SK-N-SH (cell line): ENCODE measurements at regions not wholly inside any gene's neighbourhood (a gene's known extent, or its start where the extent isn't known, plus 50 kb on each side); places are given as distances from the start of the nearest gene placed in this dataset.

Experiments
- CTCF ChIA-PET: fragments of 300-600, 350-600 bp; formaldehyde crosslinking; extraction: SDS; loops from one replicate; lab custom pipeline; 2021; lab: Yijun Ruan, JAX
- POLR2A ChIA-PET: fragments of 350-600 bp; sonication (Branson Sonifier 250); formaldehyde crosslinking; extraction: SDS; loops from one replicate; lab custom pipeline; 2020; ENCODE audit warnings: antibody characterized with exemption, inconsistent platforms; lab: Yijun Ruan, JAX
- DNase-seq: peaks from one replicate; pipeline ENCODE4 v3.0.0; 2012
- H2AFZ ChIP-seq: fragments of 200-600 bp; sonication (generic); 2 replicates; pipeline ENCODE4 v1.8.1; 2016; ENCODE audit warnings: antibody characterized with exemption, mild to moderate bottlenecking, low read depth
- H3F3A ChIP-seq: fragments of 200-600 bp; sonication (generic); replicated peaks from 2 replicates; pipeline ENCODE3; 2016; ENCODE audit warnings: antibody characterized with exemption, mild to moderate bottlenecking; ENCODE audit not compliant: insufficient read depth
- H3K27ac ChIP-seq, 2 experiments: fragments of 200-500 bp in 1 of 2; fragments of 200-600 bp in 1 of 2; sonication (Bioruptor generic) in 1 of 2; sonication (generic), shearing (Covaris generic) in 1 of 2; 2 replicates each; pipeline versions ENCODE4 v1.5.1 to v1.6.1; 2014 to 2016; ENCODE audit warnings: low read depth in 2 of 2, inconsistent platforms in 1 of 2, low read length in 1 of 2, mild to moderate bottlenecking in 1 of 2, mixed read lengths in 1 of 2
- H3K27me3 ChIP-seq: fragments of 200-600 bp; sonication (generic), shearing (Covaris generic); 2 replicates; pipeline ENCODE4 v1.6.1; 2016; ENCODE audit warnings: mixed run types; ENCODE audit not compliant: insufficient read depth
- H3K36me3 ChIP-seq, 2 experiments: fragments of 200-500 bp in 1 of 2; fragments of 200-600 bp in 1 of 2; sonication (Bioruptor generic) in 1 of 2; sonication (generic) in 1 of 2; replicated peaks in 1 of 2; 2 replicates each; pipeline versions ENCODE3 to v1.5.1; 2014 to 2016; ENCODE audit warnings: low read length in 1 of 2, mild to moderate bottlenecking in 1 of 2; ENCODE audit not compliant: insufficient read depth in 2 of 2, control insufficient read depth in 1 of 2
- H3K4me1 ChIP-seq, 2 experiments: fragments of 200-500 bp in 1 of 2; fragments of 200-600 bp in 1 of 2; sonication (Bioruptor generic) in 1 of 2; sonication (generic), shearing (Covaris generic) in 1 of 2; 2 replicates each; pipeline versions ENCODE4 v1.5.1 to v1.6.1; 2014 to 2016; ENCODE audit warnings: low read depth in 1 of 2, low read length in 1 of 2, mixed run types in 1 of 2; ENCODE audit not compliant: insufficient read depth in 2 of 2, control insufficient read depth in 1 of 2
- H3K4me2 ChIP-seq: fragments of 200-600 bp; sonication (generic), shearing (Covaris generic); 2 replicates; pipeline ENCODE4 v1.6.1; 2017; ENCODE audit warnings: mixed run types
- H3K4me3 ChIP-seq, 2 experiments: fragments of 200-500 bp in 1 of 2; fragments of 200-600 bp in 1 of 2; sonication (Bioruptor generic) in 1 of 2; sonication (generic), shearing (Covaris generic) in 1 of 2; 2 replicates each; pipeline versions ENCODE4 v1.5.1 to v1.8.1; 2014 to 2016; ENCODE audit warnings: low read depth in 2 of 2, inconsistent platforms in 1 of 2, low read length in 1 of 2, mild to moderate bottlenecking in 1 of 2, mixed read lengths in 1 of 2, moderate library complexity in 1 of 2
- H3K79me2 ChIP-seq: fragments of 200-600 bp; sonication (generic); 2 replicates; pipeline ENCODE4 v1.8.1; 2017; ENCODE audit warnings: mild to moderate bottlenecking; ENCODE audit not compliant: insufficient read depth
- H3K9ac ChIP-seq: fragments of 200-600 bp; sonication (generic); 2 replicates; pipeline ENCODE4 v1.6.1; 2017; ENCODE audit warnings: mixed run types
- H3K9me2 ChIP-seq: fragments of 200-600 bp; sonication (generic); 2 replicates; pipeline ENCODE4 v1.6.1; 2017; ENCODE audit warnings: mixed run types
- H3K9me3 ChIP-seq: fragments of 200-600 bp; sonication (generic); 2 replicates; pipeline ENCODE4 v1.6.1; 2017; ENCODE audit warnings: mixed run types, mild to moderate bottlenecking, moderate library complexity
- H4K20me1 ChIP-seq: fragments of 200-600 bp; sonication (generic); 2 replicates; pipeline ENCODE4 v1.6.1; 2017; ENCODE audit warnings: mild to moderate bottlenecking, mixed run types; ENCODE audit not compliant: insufficient read depth
- CHD2 ChIP-seq: fragments of 150-350 bp; IDR thresholded peaks from 2 replicates; pipeline ENCODE4 v1.6.1; 2018; ENCODE audit warnings: low read length; ENCODE audit not compliant: partially characterized antibody
- FOSL2 ChIP-seq: IDR thresholded peaks from 2 replicates; pipeline ENCODE4 v1.4.0; 2012; ENCODE audit warnings: low read depth, mild to moderate bottlenecking, moderate library complexity, borderline replicate concordance
- GATA2 ChIP-seq: sonication (generic); formaldehyde crosslinking; IDR thresholded peaks from 2 replicates; pipeline ENCODE4 v1.5.0; 2020; ENCODE audit warnings: mild to moderate bottlenecking, missing genetic modification reagents
- NRF1 ChIP-seq: IDR thresholded peaks from 2 replicates; pipeline ENCODE4 v1.6.1; 2012; ENCODE audit warnings: low read depth, mild to moderate bottlenecking, low read length
- SMC3 ChIP-seq: IDR thresholded peaks from 2 replicates; pipeline ENCODE4 v1.6.1; 2012; ENCODE audit warnings: low read depth, low read length, improper control_type of control experiment
- USF2 ChIP-seq: fragments of 150-350 bp; IDR thresholded peaks from 2 replicates; pipeline ENCODE4 v1.6.1; 2017; ENCODE audit warnings: antibody characterized with exemption, low read length, low read depth, borderline replicate concordance
- YY1 ChIP-seq: IDR thresholded peaks from 2 replicates; pipeline ENCODE4 v1.4.0; 2012; ENCODE audit warnings: low read depth, mild to moderate bottlenecking
- WGBS: methylation state at CpG from one replicate; pipeline ENCODE4 v1.1.6; 2017; ENCODE audit warnings: low lambda C conversion rate; 5-methylcytosine and 5-hydroxymethylcytosine counted together

- H3K27ac ChIP-seq = no peak overlapping the region
- H3K79me2 ChIP-seq = no peaks in the 10 kb centered on the region
- H3K9ac ChIP-seq = no peak overlapping the region
- H3K9me2 ChIP-seq = no peaks in the 10 kb centered on the region
- H3K4me2 ChIP-seq = no peak overlapping the region
- no peak overlapping the region for H3K4me3 ChIP-seq
- TF ChIP-seq YY1 (no peak), NRF1 (no peak)
- no peaks in the 10 kb centered on the region for H3F3A ChIP-seq
- no peak for DNase-seq
- ChIA-PET POLR2A (no interaction called here), CTCF (interaction anchor here (0.5 kb wide), 1 partner anchor 93 kb away, joined by 3 read pairs; no protein-coding TSS in a partner anchor)
- no peaks in the 10 kb centered on the region for H3K36me3 ChIP-seq
- no peaks in the 10 kb centered on the region for H3K9me3 ChIP-seq
- H4K20me1 ChIP-seq = no peaks in the 10 kb centered on the region
- H2AFZ ChIP-seq = no peak overlapping the region
- WGBS = 78% methylated on average over 6 of the region's 6 CpGs
- H3K27me3 ChIP-seq = no peaks in the 10 kb centered on the region
- H3K4me1 ChIP-seq = no peaks in the 10 kb centered on the region
Observed at GRCh38 chr12:24688601-24689000, 260.3 kb downstream of the BCAT1 start.

- DNase-seq = no peak
- no peak overlapping the region for H3K4me3 ChIP-seq
- H3K4me2 ChIP-seq = no peak overlapping the region
- WGBS = 55% methylated on average over 3 of the region's 3 CpGs
- H3K9me2 ChIP-seq = no peaks in the 10 kb centered on the region
- no peaks in the 10 kb centered on the region for H4K20me1 ChIP-seq
- no peaks in the 10 kb centered on the region for H3K27me3 ChIP-seq
- H3K27ac ChIP-seq = no peak overlapping the region
- H3K9me3 ChIP-seq = no peaks in the 10 kb centered on the region
- H3K79me2 ChIP-seq = no peaks in the 10 kb centered on the region
- no peak overlapping the region for H2AFZ ChIP-seq
- no peaks in the 10 kb centered on the region for H3K36me3 ChIP-seq
- TF ChIP-seq USF2 (no peak), GATA2 (no peak), CHD2 (no peak), NRF1 (no peak)
- H3K4me1 ChIP-seq = no peaks in the 10 kb centered on the region; a peak in 1 of 4 replicates
- no peaks in the 10 kb centered on the region for H3F3A ChIP-seq
- CTCF ChIA-PET = no interaction called here
- POLR2A ChIA-PET = no interaction called here
- H3K9ac ChIP-seq = no peak overlapping the region
Observed at GRCh38 chr12:24681570-24681969, 267.3 kb downstream of the BCAT1 start.

- no peak for DNase-seq
- no peaks in the 10 kb centered on the region for H3K79me2 ChIP-seq
- 38% methylated on average over 3 of the region's 3 CpGs for WGBS
- no peaks in the 10 kb centered on the region; a peak in 1 of 4 replicates for H3K4me1 ChIP-seq
- no peak overlapping the region for H3K4me2 ChIP-seq
- H4K20me1 ChIP-seq = no peaks in the 10 kb centered on the region
- POLR2A ChIA-PET = no interaction called here
- CTCF ChIA-PET = no interaction called here
- H3K4me3 ChIP-seq = no peak overlapping the region
- no peaks in the 10 kb centered on the region for H3K9me2 ChIP-seq
- no peaks in the 10 kb centered on the region for H3K36me3 ChIP-seq
- H3F3A ChIP-seq = no peaks in the 10 kb centered on the region
- no peaks in the 10 kb centered on the region for H3K9me3 ChIP-seq
- TF ChIP-seq FOSL2 = no peak
- TF ChIP-seq SMC3 = no peak
- no peak overlapping the region for H2AFZ ChIP-seq
- no peak overlapping the region for H3K9ac ChIP-seq
- H3K27me3 ChIP-seq = no peaks in the 10 kb centered on the region
- no peak overlapping the region for H3K27ac ChIP-seq
Observed at GRCh38 chr12:24679126-24679525, 269.8 kb downstream of the BCAT1 start.
